ENCODE measurements at regions not wholly inside any gene's neighbourhood (a gene's known extent, or its start where the extent isn't known, plus 50 kb on each side); places are given as distances from the start of the nearest gene placed in this dataset.

DNA sequence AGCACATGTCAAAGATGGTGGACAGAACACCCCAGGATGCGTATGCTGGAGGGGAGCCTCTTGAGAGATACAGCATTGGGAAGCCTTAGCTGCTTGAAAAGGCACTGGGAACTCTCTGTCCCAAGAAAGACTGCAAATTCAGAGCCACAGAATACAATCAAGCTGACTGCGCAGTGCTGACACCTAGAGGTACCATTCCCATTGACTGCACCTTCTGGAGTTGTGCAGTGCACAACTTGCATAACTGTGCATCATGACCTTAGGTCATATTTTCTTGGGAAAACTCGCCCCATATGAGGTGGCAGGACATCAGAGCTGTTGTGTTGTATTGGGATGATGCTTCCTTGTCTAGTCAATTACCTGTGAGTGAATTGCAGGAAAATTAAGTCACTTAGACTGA, 646.5 kb upstream of the NOX3 start:
- TF ChIP-seq EP300 (IDR thresholded peaks at IDR 0.05) (no peak), HOXB5 (CRISPR knock-in tag; IDR thresholded peaks at IDR 0.05) (no peak), CBX2 (IDR thresholded peaks at IDR 0.05; ENCODE audit: borderline replicate concordance, low read depth) (no peak), KDM5A (IDR thresholded peaks at IDR 0.05) (no peak), RAD21 (conservative IDR thresholded peaks at IDR 0.05 in 1 of 2, IDR thresholded peaks at IDR 0.05 in 1 of 2) (peak in 1 of 2 experiments; percentile 26; a peak in 2 of 5 replicates), POLR2AphosphoS2 (conservative IDR thresholded peaks at IDR 0.05; ENCODE audit: low read length) (no peak), GATA3 (IDR thresholded peaks at IDR 0.05; ENCODE audit: borderline replicate concordance) (no peak), TP53 (CRISPR knock-in tag; IDR thresholded peaks at IDR 0.05) (no peak), HOXB13 (CRISPR knock-in tag; IDR thresholded peaks at IDR 0.05; ENCODE audit: low read depth) (no peak), ZNF302 (CRISPR knock-in tag; IDR thresholded peaks at IDR 0.05) (no peak)
- TF ChIP-seq, protein P1, sequence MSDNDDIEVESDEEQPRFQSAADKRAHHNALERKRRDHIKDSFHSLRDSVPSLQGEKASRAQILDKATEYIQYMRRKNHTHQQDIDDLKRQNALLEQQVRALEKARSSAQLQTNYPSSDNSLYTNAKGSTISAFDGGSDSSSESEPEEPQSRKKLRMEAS (IDR thresholded peaks at IDR 0.05) = no peak
- TF ChIP-seq, protein P2, sequence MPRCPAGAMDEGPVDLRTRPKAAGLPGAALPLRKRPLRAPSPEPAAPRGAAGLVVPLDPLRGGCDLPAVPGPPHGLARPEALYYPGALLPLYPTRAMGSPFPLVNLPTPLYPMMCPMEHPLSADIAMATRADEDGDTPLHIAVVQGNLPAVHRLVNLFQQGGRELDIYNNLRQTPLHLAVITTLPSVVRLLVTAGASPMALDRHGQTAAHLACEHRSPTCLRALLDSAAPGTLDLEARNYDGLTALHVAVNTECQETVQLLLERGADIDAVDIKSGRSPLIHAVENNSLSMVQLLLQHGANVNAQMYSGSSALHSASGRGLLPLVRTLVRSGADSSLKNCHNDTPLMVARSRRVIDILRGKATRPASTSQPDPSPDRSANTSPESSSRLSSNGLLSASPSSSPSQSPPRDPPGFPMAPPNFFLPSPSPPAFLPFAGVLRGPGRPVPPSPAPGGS (IDR thresholded peaks at IDR 0.05) = no peak
- TF ChIP-seq, protein P3, sequence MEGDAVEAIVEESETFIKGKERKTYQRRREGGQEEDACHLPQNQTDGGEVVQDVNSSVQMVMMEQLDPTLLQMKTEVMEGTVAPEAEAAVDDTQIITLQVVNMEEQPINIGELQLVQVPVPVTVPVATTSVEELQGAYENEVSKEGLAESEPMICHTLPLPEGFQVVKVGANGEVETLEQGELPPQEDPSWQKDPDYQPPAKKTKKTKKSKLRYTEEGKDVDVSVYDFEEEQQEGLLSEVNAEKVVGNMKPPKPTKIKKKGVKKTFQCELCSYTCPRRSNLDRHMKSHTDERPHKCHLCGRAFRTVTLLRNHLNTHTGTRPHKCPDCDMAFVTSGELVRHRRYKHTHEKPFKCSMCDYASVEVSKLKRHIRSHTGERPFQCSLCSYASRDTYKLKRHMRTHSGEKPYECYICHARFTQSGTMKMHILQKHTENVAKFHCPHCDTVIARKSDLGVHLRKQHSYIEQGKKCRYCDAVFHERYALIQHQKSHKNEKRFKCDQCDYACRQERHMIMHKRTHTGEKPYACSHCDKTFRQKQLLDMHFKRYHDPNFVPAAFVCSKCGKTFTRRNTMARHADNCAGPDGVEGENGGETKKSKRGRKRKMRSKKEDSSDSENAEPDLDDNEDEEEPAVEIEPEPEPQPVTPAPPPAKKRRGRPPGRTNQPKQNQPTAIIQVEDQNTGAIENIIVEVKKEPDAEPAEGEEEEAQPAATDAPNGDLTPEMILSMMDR (IDR thresholded peaks at IDR 0.05) = 0 out of 3 replicates have a peak, but pooled peaks have one; percentile 12
- TF ChIP-seq, protein P4, sequence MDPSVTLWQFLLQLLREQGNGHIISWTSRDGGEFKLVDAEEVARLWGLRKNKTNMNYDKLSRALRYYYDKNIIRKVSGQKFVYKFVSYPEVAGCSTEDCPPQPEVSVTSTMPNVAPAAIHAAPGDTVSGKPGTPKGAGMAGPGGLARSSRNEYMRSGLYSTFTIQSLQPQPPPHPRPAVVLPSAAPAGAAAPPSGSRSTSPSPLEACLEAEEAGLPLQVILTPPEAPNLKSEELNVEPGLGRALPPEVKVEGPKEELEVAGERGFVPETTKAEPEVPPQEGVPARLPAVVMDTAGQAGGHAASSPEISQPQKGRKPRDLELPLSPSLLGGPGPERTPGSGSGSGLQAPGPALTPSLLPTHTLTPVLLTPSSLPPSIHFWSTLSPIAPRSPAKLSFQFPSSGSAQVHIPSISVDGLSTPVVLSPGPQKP (IDR thresholded peaks at IDR 0.05; ENCODE audit: low read depth, low read length) = no peak
- TF ChIP-seq, protein P5, sequence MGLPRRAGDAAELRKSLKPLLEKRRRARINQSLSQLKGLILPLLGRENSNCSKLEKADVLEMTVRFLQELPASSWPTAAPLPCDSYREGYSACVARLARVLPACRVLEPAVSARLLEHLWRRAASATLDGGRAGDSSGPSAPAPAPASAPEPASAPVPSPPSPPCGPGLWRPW (IDR thresholded peaks at IDR 0.05) = no peak
- Histone ChIP-seq H3K9me3 (no peaks in the 10 kb centered on the region), H3K4me1 (no peaks in the 10 kb centered on the region), H3K4me3 (no peak overlapping the region), H3K4me2 (no peak overlapping the region), H3K27ac (no peak overlapping the region)
- ChIA-PET POLR2A (no interaction called here), CTCF (interaction anchor here (1.9 kb wide), 1 partner anchor 9 kb away, joined by 5 read pairs; no protein-coding TSS in a partner anchor)
- ATAC-seq (peak in 1 of 2 experiments; percentile 54; a peak in 2 of 6 replicates), FAIRE-seq (no peak), DNase-seq (ENCODE audit: low read depth in 1 of 2, low spot score in 1 of 2) (peak; percentile 2 to 10)
- WGBS (ENCODE audit: missing lambda C conversion rate) = 36% methylated on average over 2 of the region's 3 CpGs

DNA sequence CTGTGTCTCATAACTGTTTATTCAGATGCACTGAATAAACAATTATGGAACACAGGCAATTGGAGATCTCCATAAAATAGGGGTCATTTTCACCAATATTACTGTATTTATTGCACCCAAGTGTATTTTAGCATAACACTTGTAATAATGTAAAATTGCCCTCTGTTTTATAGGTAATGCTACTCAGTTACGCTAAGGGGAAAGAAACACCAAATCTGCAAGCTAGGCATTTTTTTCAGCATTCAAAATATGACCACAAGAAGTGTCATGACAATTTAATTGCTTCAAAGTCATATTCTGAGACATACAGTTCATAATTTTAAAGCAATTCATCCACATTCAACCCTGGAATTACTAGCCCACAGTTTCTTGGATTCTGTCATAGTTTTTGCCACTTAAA, 643.2 kb upstream of the NOX3 start:
- WGBS (ENCODE audit: missing lambda C conversion rate) = 37% methylated on average over 1 of the region's 1 CpG
- FAIRE-seq (no peak), ATAC-seq (no peak), DNase-seq (ENCODE audit: low read depth in 1 of 2, low spot score in 1 of 2) (no peak)
- no peak for TF ChIP-seq SMC3 (IDR thresholded peaks at IDR 0.05)
- peak; percentile 90 for TF ChIP-seq MAFK (IDR thresholded peaks at IDR 0.05; ENCODE audit: partially characterized antibody)
- CTCF ChIA-PET = no interaction called here
- Histone ChIP-seq H3K4me3 (no peak overlapping the region), H3K9me3 (no peaks in the 10 kb centered on the region), H3K4me1 (no peaks in the 10 kb centered on the region), H3K27ac (no peak overlapping the region), H3K4me2 (no peak overlapping the region)
- POLR2A ChIA-PET = no interaction called here

DNA sequence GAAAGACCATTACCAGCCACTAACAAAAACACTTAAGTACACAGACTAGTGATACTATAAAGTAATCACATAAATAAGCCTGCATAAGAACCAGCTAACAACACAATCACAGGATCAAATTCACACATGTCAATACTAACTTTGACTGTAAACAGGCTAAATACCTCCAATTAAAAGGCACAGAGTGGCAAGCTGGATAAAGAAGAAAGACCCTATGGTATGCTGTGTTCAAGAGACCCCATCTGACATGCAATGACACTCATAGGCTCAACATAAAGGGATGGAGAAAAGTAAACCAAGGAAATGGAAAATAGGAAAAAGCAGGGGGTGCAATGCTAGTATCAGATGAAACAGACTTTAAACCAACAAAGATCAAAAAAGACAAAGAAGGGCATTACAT, 631.8 kb upstream of the NOX3 start:
- H3K4me3 ChIP-seq = no peak overlapping the region
- no peaks in the 10 kb centered on the region for H3K9me3 ChIP-seq
- no peak overlapping the region for H3K27ac ChIP-seq
- no peak overlapping the region for H3K4me2 ChIP-seq
- DNase-seq (ENCODE audit: low read depth in 1 of 2, low spot score in 1 of 2) = no peak
- ChIA-PET POLR2A (no interaction called here), CTCF (no interaction called here)
- H3K4me1 ChIP-seq = no peaks in the 10 kb centered on the region
- ATAC-seq = no peak
- no peak for FAIRE-seq
- TF ChIP-seq NR3C1 (IDR thresholded peaks at IDR 0.05) (no peak), EHMT2 (IDR thresholded peaks at IDR 0.05; ENCODE audit: low read depth) (no peak), CBX8 (IDR thresholded peaks at IDR 0.05) (no peak), RCOR1 (IDR thresholded peaks at IDR 0.05; ENCODE audit: low read depth, low read length) (no peak), ZNF302 (CRISPR knock-in tag; IDR thresholded peaks at IDR 0.05) (no peak), CHD2 (IDR thresholded peaks at IDR 0.05; ENCODE audit: low read length, partially characterized antibody) (no peak), RNF2 (IDR thresholded peaks at IDR 0.05; ENCODE audit: borderline replicate concordance, low read depth) (no peak), KDM1A (IDR thresholded peaks at IDR 0.05; ENCODE audit: low read depth) (no peak), JUN (IDR thresholded peaks at IDR 0.05) (no peak), ZFP36 (IDR thresholded peaks at IDR 0.05; ENCODE audit: borderline replicate concordance, partially characterized antibody) (no peak), SREBF2 (IDR thresholded peaks at IDR 0.05) (no peak)
- TF ChIP-seq, protein P6, sequence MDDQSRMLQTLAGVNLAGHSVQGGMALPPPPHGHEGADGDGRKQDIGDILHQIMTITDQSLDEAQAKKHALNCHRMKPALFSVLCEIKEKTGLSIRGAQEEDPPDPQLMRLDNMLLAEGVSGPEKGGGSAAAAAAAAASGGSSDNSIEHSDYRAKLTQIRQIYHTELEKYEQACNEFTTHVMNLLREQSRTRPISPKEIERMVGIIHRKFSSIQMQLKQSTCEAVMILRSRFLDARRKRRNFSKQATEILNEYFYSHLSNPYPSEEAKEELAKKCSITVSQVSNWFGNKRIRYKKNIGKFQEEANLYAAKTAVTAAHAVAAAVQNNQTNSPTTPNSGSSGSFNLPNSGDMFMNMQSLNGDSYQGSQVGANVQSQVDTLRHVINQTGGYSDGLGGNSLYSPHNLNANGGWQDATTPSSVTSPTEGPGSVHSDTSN (IDR thresholded peaks at IDR 0.05) = no peak
- TF ChIP-seq, protein P7, sequence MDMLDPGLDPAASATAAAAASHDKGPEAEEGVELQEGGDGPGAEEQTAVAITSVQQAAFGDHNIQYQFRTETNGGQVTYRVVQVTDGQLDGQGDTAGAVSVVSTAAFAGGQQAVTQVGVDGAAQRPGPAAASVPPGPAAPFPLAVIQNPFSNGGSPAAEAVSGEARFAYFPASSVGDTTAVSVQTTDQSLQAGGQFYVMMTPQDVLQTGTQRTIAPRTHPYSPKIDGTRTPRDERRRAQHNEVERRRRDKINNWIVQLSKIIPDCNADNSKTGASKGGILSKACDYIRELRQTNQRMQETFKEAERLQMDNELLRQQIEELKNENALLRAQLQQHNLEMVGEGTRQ (IDR thresholded peaks at IDR 0.05) = no peak

All from A549 (cell line).